ENCODE measurements at regions not wholly inside any gene's neighbourhood (a gene's known extent, or its start where the extent isn't known, plus 50 kb on each side); places are given as distances from the start of the nearest gene placed in this dataset.
A peak's percentile ranks its signal among the peaks of the same experiment; 100 is the strongest.

GRCh38 chr15:62912808-62913207 lies 129.7 kb upstream of the TPM1 start:
- TF ChIP-seq CTCF (IDR thresholded peaks at IDR 0.05; ENCODE audit: unreplicated experiment), result no peak
- ChIA-PET CTCF (interaction anchor here (0.6 to 1.3 kb wide), 4 partner anchors 11 to 170 kb away, joined by 3 to 4 read pairs (median 4); no protein-coding TSS in a partner anchor), POLR2A (interaction anchor here (1.0 kb wide), 1 partner anchor 12 kb away, joined by 3 read pairs; no protein-coding TSS in a partner anchor)
- H3K9me3 Mint-ChIP-seq (ENCODE audit: unreplicated experiment), result no peaks in the 10 kb centered on the region
- H3K27me3 Mint-ChIP-seq (ENCODE audit: insufficient read depth, unreplicated experiment), result no peaks in the 10 kb centered on the region
- no peak for DNase-seq (ENCODE audit: unreplicated experiment)
- intact Hi-C loops (cut with micrococcal nuclease), result no loop called here
- H3K4me3 Mint-ChIP-seq (ENCODE audit: unreplicated experiment), result no peak overlapping the region
- no peak overlapping the region for H3K27ac Mint-ChIP-seq (ENCODE audit: low read depth, unreplicated experiment)
- H3K4me1 Mint-ChIP-seq (ENCODE audit: insufficient read depth, unreplicated experiment), result no peaks in the 10 kb centered on the region
- no TSS peak for BruUV-seq (replicated peaks)
- no peaks in the 10 kb centered on the region for H3K36me3 Mint-ChIP-seq (ENCODE audit: insufficient read depth, unreplicated experiment)

GRCh38 chr15:62913246-62913645 lies 129.3 kb upstream of the TPM1 start:
- ChIA-PET POLR2A (interaction anchor here (1.0 kb wide), 1 partner anchor 13 kb away, joined by 3 read pairs; no protein-coding TSS in a partner anchor), CTCF (no interaction called here)
- intact Hi-C loops (cut with micrococcal nuclease), result no loop called here
- H3K4me3 Mint-ChIP-seq (ENCODE audit: unreplicated experiment), result no peak overlapping the region
- BruUV-seq (replicated peaks), result no TSS peak
- no peak for DNase-seq (ENCODE audit: unreplicated experiment)
- H3K4me1 Mint-ChIP-seq (ENCODE audit: insufficient read depth, unreplicated experiment), result no peaks in the 10 kb centered on the region
- H3K36me3 Mint-ChIP-seq (ENCODE audit: insufficient read depth, unreplicated experiment), result no peaks in the 10 kb centered on the region
- no peak for TF ChIP-seq CTCF (IDR thresholded peaks at IDR 0.05; ENCODE audit: unreplicated experiment)
- no peak overlapping the region for H3K27ac Mint-ChIP-seq (ENCODE audit: low read depth, unreplicated experiment)
- no peaks in the 10 kb centered on the region for H3K9me3 Mint-ChIP-seq (ENCODE audit: unreplicated experiment)
- no peaks in the 10 kb centered on the region for H3K27me3 Mint-ChIP-seq (ENCODE audit: insufficient read depth, unreplicated experiment)

GRCh38 chr15:62914461-62915079 lies 128.0 kb upstream of the TPM1 start:
- intact Hi-C loops (cut with micrococcal nuclease), result no loop called here
- BruUV-seq (replicated peaks), result no TSS peak
- ChIA-PET CTCF (interaction anchor here (0.5 to 0.9 kb wide), 3 partner anchors 104 to 596 kb away, joined by 3 read pairs; no protein-coding TSS in a partner anchor), POLR2A (no interaction called here)
- no peaks in the 10 kb centered on the region for H3K4me1 Mint-ChIP-seq (ENCODE audit: insufficient read depth, unreplicated experiment)
- no peaks in the 10 kb centered on the region for H3K36me3 Mint-ChIP-seq (ENCODE audit: insufficient read depth, unreplicated experiment)
- H3K4me3 Mint-ChIP-seq (ENCODE audit: unreplicated experiment), result no peak overlapping the region
- H3K27ac Mint-ChIP-seq (ENCODE audit: low read depth, unreplicated experiment), result no peak overlapping the region
- H3K9me3 Mint-ChIP-seq (ENCODE audit: unreplicated experiment), result no peaks in the 10 kb centered on the region
- H3K27me3 Mint-ChIP-seq (ENCODE audit: insufficient read depth, unreplicated experiment), result no peaks in the 10 kb centered on the region
- DNase-seq (ENCODE audit: unreplicated experiment), result no peak
- TF ChIP-seq CTCF (IDR thresholded peaks at IDR 0.05; ENCODE audit: unreplicated experiment), result no peak

- no TSS peak for BruUV-seq (replicated peaks)
Measured at GRCh38 chr15:62920682-62921502, 121.7 kb upstream of the TPM1 start.

More at GRCh38 chr15:62920682-62921502, 121.7 kb upstream of the TPM1 start:
- Mint-ChIP-seq H3K4me1 (ENCODE audit: insufficient read depth, unreplicated experiment) (peaks cover 29% of the 10 kb centered on the region), H3K4me3 (ENCODE audit: unreplicated experiment) (no peak overlapping the region), H3K9me3 (ENCODE audit: unreplicated experiment) (no peaks in the 10 kb centered on the region), H3K27ac (ENCODE audit: low read depth, unreplicated experiment) (peak overlapping the region; percentile 73), H3K27me3 (ENCODE audit: insufficient read depth, unreplicated experiment) (no peaks in the 10 kb centered on the region), H3K36me3 (ENCODE audit: insufficient read depth, unreplicated experiment) (no peaks in the 10 kb centered on the region)
- TF ChIP-seq CTCF (IDR thresholded peaks at IDR 0.05; ENCODE audit: unreplicated experiment), result no peak
- POLR2A ChIA-PET, result no interaction called here
- CTCF ChIA-PET, result interaction anchor here (0.6 kb wide), 1 partner anchor 223 kb away, joined by 4 read pairs; no protein-coding TSS in a partner anchor
- peak; percentile 77 for DNase-seq (ENCODE audit: unreplicated experiment)
- intact Hi-C loops (cut with micrococcal nuclease), result no loop called here
